ENCODE measurements at regions not wholly inside any gene's neighbourhood (a gene's known extent, or its start where the extent isn't known, plus 50 kb on each side); places are given as distances from the start of the nearest gene placed in this dataset.

DNA sequence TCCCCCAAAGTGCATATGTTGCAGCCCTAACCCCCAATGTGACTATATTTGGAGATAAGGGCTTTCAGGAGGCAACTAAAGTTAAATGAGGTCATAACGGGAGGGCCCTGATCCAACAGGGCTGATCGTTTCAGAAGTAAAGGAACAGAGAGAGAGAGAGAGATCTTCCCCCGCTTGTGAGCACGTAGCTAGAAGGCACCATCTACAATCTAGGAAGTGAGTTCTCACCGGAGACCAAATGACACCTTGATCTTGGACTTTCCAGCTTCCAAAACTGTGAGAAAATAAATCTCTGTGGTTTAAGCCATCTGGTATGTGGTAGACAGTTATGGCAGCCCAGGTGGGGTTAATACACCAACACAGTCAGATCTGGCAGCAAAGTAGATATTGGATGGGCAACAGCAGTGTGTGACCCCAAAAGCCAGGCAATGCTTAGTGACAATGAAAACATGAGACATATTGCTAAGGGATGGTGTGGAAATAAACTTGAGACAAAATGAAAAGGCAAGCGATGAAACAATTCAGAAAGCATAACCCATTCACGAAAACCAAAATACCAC is 147.2 kb upstream of the GSC start:
- TF ChIP-seq CTCF (IDR thresholded peaks at IDR 0.05; ENCODE audit: insufficient read depth, low read length): no peak
- no peak for DNase-seq (ENCODE audit: low read depth)
- no peak overlapping the region for H3K4me3 ChIP-seq (ENCODE audit: low read depth, low read length)

DNA sequence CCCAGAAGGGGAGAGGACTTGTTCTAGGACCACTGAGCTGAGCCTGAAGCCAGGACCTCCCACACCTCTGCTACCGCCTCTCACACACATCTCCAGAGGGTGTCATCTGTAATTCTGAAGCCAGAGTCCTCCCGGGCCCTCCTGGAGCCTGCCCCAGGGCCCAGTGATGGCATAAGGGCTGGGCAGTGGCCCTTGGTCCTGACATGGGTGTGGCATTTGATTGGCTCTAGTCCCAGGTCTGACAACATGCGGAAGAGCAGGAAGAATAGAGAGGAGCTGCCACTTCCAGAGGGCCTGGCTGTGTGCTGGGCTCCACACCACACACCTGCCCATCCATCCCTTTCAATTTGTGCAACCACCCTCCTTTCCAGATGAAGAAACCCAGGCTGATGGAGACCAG is 144.3 kb upstream of the GSC start:
- no peak for DNase-seq (ENCODE audit: low read depth)
- TF ChIP-seq CTCF (IDR thresholded peaks at IDR 0.05; ENCODE audit: insufficient read depth, low read length): no peak

GRCh38 chr14:94907626-94908261 is 137.8 kb upstream of the GSC start:
- TF ChIP-seq CTCF (IDR thresholded peaks at IDR 0.05; ENCODE audit: insufficient read depth, low read length): no peak

More for the DNA sequence above, 144.3 kb upstream of the GSC start:
- no peak overlapping the region for H3K4me3 ChIP-seq (ENCODE audit: low read depth, low read length)

DNA sequence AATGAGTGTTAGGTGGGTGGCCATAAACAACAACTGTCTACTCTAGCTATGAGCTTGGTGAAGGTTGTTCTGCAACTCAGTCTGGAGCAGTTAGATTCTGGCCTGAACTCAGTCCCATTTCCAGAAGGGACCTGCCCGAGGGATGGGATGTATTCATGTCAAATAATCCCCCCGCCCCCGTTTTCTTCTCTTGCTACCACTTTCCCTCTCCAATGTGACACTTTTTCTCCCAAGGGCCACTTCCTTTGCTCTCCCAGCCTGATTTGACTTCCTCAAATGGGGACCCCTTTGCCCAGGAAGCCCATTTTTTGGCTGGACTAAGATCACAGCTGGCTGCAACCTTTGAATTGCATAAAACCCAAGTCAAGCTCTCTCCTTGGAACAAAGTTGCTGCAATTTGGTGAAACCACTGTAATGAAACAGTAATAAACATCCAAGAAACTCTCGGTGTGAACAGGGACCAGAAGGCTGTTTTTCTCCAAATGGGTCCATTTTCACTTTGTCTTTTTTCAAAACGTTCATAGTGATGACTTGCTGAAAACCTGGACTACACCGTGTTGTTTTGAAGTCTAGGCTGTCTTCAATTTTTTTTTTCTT is 137.2 kb upstream of the GSC start:
- TF ChIP-seq CTCF (IDR thresholded peaks at IDR 0.05; ENCODE audit: insufficient read depth, low read length): no peak
- no peak for DNase-seq (ENCODE audit: low read depth)
- H3K4me3 ChIP-seq (ENCODE audit: low read depth, low read length): no peak overlapping the region

More at GRCh38 chr14:94907626-94908261, 137.8 kb upstream of the GSC start:
- H3K4me3 ChIP-seq (ENCODE audit: low read depth, low read length): no peak overlapping the region
- DNase-seq (ENCODE audit: low read depth): no peak

- no peak for DNase-seq (ENCODE audit: low read depth)
- H3K4me3 ChIP-seq (ENCODE audit: low read depth, low read length): no peak overlapping the region
- no peak for TF ChIP-seq CTCF (IDR thresholded peaks at IDR 0.05; ENCODE audit: insufficient read depth, low read length)
Measured at GRCh38 chr14:94906577-94906976, 136.7 kb upstream of the GSC start.

GRCh38 chr14:94904636-94905035 is 134.7 kb upstream of the GSC start:
- no peak overlapping the region for H3K4me3 ChIP-seq (ENCODE audit: low read depth, low read length)
- DNase-seq (ENCODE audit: low read depth): peak; percentile 19
- no peak for TF ChIP-seq CTCF (IDR thresholded peaks at IDR 0.05; ENCODE audit: insufficient read depth, low read length)
